GM19351 (cell line): ENCODE measurements at regions not wholly inside any gene's neighbourhood (a gene's known extent, or its start where the extent isn't known, plus 50 kb on each side); places are given as distances from the start of the nearest gene placed in this dataset.

Experiments used
- ATAC-seq: cut with Tn5 transposase; IDR thresholded peaks from one replicate; pipeline ENCODE4 v1.9.1; 2021; ENCODE audit warnings: mild to moderate bottlenecking, moderate library complexity; ENCODE audit not compliant: unreplicated experiment

- no peak for ATAC-seq
Measured at GRCh38 chr13:63042686-63043085, 1627.0 kb upstream of the PCDH20 start.

- ATAC-seq: no peak
Measured at GRCh38 chr13:63041640-63042414, 1626.2 kb upstream of the PCDH20 start.

GRCh38 chr13:63026285-63026797 lies 1610.7 kb upstream of the PCDH20 start:
- no peak for ATAC-seq

- no peak for ATAC-seq
Measured at GRCh38 chr13:63025741-63026140, 1610.1 kb upstream of the PCDH20 start.

- no peak for ATAC-seq
Measured at GRCh38 chr13:63024458-63024857, 1608.8 kb upstream of the PCDH20 start.

GRCh38 chr13:63011996-63012395 lies 1596.3 kb upstream of the PCDH20 start:
- ATAC-seq: no peak

- ATAC-seq: no peak
Measured at GRCh38 chr13:63010072-63010658, 1594.5 kb upstream of the PCDH20 start.

- ATAC-seq: no peak
Measured at GRCh38 chr13:63005625-63006024, 1590.0 kb upstream of the PCDH20 start.

GRCh38 chr13:62997696-62998095 lies 1582.0 kb upstream of the PCDH20 start:
- no peak for ATAC-seq

GRCh38 chr13:62997038-62997599 lies 1581.5 kb upstream of the PCDH20 start:
- ATAC-seq: no peak

- ATAC-seq: no peak
Measured at GRCh38 chr13:62973804-62974203, 1558.2 kb upstream of the PCDH20 start.

GRCh38 chr13:62964522-62964921 lies 1548.9 kb upstream of the PCDH20 start:
- ATAC-seq: no peak

- no peak for ATAC-seq
Measured at GRCh38 chr13:62960723-62961122, 1545.1 kb upstream of the PCDH20 start.

- no peak for ATAC-seq
Measured at GRCh38 chr13:62933809-62934208, 1518.2 kb upstream of the PCDH20 start.

- no peak for ATAC-seq
Measured at GRCh38 chr13:62932256-62932883, 1516.7 kb upstream of the PCDH20 start.

- ATAC-seq: no peak
Measured at GRCh38 chr13:62931853-62932252, 1516.2 kb upstream of the PCDH20 start.

GRCh38 chr13:62924395-62924794 lies 1508.7 kb upstream of the PCDH20 start:
- ATAC-seq: no peak

GRCh38 chr13:62920159-62920558 lies 1504.5 kb upstream of the PCDH20 start:
- ATAC-seq: no peak

GRCh38 chr13:62919491-62919890 lies 1503.8 kb upstream of the PCDH20 start:
- ATAC-seq: no peak

GRCh38 chr13:62910541-62911060 lies 1495.0 kb upstream of the PCDH20 start:
- ATAC-seq: no peak

- no peak for ATAC-seq
Measured at GRCh38 chr13:62908321-62908720, 1492.7 kb upstream of the PCDH20 start.
